ENCODE measurements at regions not wholly inside any gene's neighbourhood (a gene's known extent, or its start where the extent isn't known, plus 50 kb on each side); places are given as distances from the start of the nearest gene placed in this dataset.

DNA sequence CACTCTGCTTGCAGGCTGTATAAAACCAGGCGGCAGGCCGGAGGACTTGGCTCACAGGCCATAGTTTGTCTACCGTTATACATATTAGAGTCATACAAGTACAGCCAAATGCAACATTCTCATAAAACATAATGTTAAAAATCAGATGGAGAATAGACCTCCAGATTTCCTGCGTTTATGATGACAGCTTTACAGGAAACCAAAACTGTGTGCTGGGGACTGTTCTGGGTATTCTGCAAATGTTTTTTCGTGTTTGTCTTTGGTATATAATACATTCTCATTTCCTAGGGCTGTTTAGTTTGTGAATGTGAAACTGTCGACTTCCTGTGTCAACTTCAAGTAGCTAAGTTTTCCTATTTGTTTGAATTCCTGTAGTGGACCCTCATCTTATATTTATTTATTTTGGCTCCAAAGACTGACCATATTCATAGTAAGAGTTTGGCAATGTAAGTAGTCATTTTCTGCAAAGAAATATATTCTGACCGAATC is 79.5 kb upstream of the FAM9C start:
- DNase-seq (ENCODE audit: missing footprints): no peak
- intact Hi-C loops (cut with DNase I): no loop called here
- ATAC-seq: no peak

DNA sequence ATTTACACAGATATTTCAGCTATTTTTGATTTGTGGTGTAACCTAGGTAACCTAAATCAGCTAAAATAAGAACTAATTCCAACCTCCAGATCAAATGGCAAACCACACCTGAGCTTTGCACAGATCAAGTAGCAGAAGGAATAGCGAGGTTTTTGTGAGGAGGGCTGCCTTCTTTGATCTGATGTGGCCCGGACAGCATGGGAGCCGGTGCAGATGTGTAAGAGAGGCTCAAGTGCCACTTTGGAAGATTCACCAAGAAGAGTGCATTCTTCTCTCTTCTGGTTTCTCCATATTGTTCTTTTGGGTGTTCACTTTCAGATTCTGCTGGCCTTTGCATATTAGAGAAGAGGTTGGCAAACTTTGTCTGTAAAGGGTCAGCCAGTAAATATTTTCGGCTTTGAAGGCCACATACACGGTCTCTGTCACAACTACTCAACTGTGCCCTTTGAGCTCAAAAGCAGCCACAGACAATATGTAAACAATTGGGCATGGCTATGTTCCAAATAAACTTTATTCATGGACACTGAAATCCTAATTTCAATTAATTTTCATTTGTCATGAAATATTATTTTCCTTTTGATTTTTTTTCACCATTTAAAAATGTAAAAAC is 78.9 kb upstream of the FAM9C start:
- no peak for ATAC-seq
- no peak for DNase-seq (ENCODE audit: missing footprints)
- intact Hi-C loops (cut with DNase I): no loop called here

DNA sequence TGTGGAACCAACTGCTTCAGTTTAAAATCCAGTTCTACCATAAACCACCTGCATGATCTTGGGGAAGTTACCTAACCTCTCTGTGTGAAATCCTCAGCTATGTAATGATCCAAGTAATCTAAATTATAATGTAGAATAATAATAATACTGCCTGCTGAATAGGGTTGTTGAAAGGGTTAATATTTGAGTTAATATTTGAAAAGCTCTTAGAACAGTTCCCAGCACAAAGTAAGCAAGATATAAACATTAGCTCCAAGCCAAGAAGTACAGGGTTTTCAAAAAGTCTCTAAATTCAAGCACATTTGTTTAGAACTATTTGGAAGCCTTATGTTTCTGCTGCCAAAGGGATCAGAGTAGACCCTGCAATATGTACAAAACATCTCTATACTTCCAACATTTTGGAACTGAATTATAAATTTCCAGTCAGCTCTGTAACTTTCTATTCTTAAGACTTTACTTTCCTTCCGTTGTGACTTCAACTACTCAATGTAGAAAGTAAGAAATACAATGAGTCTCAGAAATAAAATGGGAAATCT is 76.7 kb upstream of the FAM9C start:
- intact Hi-C loops (cut with DNase I): no loop called here
- DNase-seq (ENCODE audit: missing footprints) (no peak), ATAC-seq (no peak)

DNA sequence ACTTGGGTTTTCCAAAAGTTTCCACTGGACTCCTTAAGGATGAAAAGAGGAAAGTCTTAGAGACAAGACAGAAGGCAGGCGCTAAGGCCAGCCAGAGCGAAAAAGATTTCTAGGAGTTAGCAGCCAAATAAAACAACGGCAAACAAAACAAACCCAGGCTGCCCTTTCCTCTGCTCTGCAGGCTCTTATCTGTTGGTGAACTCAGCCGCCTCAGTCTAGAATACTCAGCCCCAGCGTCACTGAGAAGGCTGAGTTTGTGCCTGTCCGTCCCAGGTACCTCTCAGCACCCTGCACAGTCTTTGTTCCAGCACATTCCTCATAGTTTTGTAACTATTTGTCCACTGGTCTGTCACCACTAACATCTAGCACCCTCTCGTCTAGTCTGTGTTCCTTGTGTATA is 75.6 kb upstream of the FAM9C start:
- ATAC-seq: peak; percentile 90
- DNase-seq (ENCODE audit: missing footprints): no peak
- intact Hi-C loops (cut with DNase I): no loop called here

DNA sequence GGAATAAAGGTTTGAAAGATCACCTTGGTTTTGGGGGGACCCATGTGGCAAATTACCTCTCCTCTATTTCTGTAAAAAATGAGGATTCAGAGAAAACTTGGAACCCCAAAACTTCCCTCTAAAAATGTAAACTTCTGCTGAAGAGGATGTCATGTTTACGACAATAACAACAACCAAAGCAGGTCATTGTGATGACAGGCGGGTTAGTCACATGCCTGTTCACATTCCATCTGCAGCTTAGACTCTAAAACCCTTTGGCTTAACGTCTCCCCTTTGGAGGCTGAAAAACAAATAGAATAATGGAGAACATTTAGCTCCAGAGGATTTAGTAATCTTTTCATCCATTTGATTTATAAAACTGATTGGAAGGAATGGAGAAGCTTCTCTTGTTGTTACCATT is 75.0 kb upstream of the FAM9C start:
- ATAC-seq: no peak
- DNase-seq (ENCODE audit: missing footprints): no peak
- intact Hi-C loops (cut with DNase I): loop anchor here (10.0 kb wide), 4 partner anchors 45 to 355 kb away; no protein-coding TSS in a partner anchor

DNA sequence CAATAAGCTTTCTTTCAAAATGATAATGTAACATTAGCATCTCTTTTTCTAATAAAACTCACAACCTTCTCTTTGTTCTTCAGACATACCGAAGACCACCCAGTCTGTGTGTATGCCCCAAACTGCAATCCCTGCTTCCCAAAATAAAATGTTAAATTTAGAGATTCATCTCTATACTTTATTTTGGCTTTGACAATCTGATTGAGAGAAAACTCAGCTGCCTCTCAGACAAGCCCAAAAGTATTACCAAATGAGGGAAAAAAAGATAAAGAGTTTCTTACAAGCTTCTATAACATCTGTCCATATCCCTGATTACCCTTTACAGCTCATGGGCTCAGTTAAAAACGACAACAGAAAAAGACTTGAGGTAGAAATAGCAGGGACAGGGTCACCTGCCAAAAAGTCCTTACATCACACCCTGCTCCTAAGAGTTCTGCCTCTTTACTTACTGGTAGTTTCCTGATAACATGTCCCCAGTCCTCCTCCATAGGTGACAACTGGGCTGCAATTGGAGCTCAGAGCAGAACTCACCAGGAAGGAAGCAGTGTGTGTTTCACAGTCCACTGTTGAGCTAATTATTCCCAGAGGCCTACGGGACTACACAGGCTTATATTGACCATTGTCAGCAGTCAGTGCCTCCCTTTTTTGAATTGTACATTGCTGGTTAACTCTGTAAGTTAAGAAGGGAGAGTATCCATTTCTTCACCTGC is 70.9 kb upstream of the FAM9C start:
- intact Hi-C loops (cut with DNase I): loop anchor here (10.0 kb wide), 4 partner anchors 50 to 360 kb away; no protein-coding TSS in a partner anchor

DNA sequence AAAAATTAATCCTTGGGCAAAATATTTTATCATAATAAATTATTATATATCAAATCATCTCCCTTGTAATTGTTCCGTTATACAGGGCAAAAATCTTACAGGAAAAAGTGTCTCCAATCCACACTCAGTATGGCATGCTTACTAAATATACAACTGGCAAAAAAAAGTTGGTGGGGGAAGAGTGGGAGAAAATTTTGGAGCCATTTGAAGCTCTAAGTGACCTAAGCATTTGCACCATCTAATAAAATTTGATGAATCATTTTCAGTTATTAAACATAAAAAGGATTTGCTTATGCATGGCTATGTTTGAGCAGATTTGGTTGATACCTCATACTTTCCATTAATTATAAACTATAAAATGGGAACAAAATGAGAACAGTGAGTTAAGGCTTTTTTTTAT is 68.1 kb upstream of the FAM9C start:
- intact Hi-C loops (cut with DNase I): loop anchor here (10.0 kb wide), 4 partner anchors 52 to 362 kb away; no protein-coding TSS in a partner anchor
- ATAC-seq (no peak), DNase-seq (ENCODE audit: missing footprints) (no peak)

More for the DNA sequence above, 70.9 kb upstream of the FAM9C start:
- peak; percentile 51 for ATAC-seq
- DNase-seq (ENCODE audit: missing footprints): no peak

DNA sequence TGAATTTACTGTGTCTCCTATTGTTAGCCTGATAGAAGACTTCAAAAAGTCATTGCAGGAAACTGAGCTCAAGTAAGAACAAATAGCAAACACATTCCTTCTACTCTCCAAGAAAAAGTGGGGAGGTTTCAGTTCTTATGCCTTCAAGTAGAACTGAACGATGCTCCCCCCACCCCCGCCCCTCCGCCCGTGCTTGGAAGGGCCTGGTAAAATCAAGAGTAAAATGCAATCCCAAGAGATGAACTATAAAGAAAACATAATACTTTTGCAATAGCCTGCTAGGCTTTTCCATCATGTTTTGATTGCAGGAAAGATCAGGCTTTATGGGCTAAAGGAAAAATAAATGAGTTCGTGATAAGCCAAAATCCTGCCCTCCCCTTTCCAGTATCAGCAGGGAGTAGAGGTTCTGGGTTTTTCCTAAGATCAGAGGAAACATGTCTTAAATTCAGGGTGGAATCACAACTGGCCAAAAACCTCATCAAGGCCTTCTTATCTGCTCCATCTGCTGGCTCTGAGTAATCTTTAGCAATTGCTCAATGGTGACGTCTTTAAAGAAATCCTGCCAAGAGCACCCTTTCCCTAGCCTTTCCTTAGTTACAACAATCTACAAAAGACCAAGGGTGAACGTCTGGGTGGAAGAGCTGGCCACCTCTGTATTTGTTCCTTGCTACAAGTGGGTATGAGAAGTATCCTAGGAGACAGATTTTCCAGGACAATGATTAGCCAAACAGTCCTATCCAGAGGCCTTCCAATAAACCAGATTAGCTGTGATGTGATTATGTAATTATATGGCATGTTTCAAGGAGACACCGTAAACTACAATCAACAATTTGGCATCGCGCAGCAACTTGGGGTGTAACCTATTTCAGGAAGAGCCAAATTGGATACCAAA is 66.3 kb upstream of the FAM9C start:
- ATAC-seq: peak; percentile 91
- no peak for DNase-seq (ENCODE audit: missing footprints)
- intact Hi-C loops (cut with DNase I): loop anchor here (10.0 kb wide), 4 partner anchors 54 to 364 kb away; no protein-coding TSS in a partner anchor

DNA sequence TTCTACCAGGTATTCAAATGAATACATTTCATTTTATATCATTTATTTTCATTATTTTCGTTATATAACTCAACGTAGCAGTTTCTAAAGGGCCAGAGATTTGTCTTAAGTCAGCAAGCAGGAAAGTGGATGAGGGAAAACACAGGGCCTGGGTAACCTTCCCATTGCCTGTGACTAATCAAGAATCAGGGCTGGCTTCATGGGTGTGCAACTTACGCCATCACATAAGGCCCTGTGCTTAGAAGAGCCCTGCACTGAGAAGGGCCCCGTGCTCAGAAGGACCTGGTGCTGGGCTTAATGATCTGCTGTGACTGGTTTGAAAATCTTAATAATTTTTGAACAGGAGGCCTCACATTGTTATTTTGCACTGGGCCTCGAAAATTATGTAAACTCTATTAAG is 65.4 kb upstream of the FAM9C start:
- ATAC-seq: no peak
- no peak for DNase-seq (ENCODE audit: missing footprints)
- intact Hi-C loops (cut with DNase I): loop anchor here (10.0 kb wide), 4 partner anchors 55 to 365 kb away; no protein-coding TSS in a partner anchor

DNA sequence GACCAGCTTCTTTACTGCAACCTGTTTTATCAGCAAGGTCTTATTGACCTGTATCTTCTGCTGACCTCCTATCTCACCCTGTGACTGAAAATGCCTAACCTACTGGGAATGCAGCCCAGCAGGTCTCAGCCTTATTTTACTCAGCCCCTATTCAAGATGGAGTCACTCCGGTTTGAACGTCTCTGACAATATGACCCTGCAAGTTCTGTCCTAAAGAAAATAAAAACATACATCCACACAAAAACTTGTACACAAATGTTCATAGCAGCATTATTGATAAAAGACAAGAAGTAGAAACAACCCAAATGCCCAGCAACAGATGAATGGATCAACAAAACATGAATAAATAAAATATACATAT is 59.5 kb upstream of the FAM9C start:
- intact Hi-C loops (cut with DNase I): loop anchor here (5.0 kb wide), 1 partner anchor 127 kb away; the partner anchor contains the start of gene TMSB4X
- no peak for ATAC-seq
- DNase-seq (ENCODE audit: missing footprints): no peak

DNA sequence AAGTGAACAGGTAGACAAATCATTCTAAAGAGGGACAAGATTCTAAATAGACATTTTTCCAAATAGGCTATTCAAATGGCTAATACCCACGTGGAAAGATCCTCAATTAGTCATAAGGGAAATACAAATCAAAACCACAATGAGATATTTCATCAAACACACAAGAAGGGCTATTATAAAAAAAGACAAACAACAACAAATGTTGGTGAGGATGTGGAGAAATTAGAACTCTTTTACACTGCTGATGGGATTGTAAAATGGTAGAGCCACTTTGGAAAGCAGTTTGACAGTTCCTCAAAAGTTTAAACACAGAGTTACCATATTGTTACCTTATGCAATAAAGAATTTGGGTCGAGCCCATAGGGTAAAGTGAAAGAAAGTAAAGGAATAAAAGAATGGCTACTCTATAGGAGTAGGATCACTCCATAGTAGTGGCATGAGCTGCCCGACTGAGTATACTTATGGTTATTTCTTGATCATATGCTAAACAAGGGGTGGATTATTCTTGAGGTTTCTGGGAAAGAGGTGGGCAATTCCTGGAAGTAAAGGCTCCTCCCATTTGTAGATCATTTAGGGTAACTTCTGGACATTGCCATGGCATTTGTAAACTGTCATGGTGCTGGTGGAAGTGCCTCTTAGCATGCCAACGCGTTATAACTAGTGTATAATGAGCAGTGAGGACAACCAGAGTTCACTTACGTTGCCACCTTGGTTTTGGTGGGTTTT is 58.9 kb upstream of the FAM9C start:
- ATAC-seq: no peak
- intact Hi-C loops (cut with DNase I): loop anchor here (5.0 kb wide), 1 partner anchor 126 kb away; the partner anchor contains the start of gene TMSB4X
- DNase-seq (ENCODE audit: missing footprints): no peak

DNA sequence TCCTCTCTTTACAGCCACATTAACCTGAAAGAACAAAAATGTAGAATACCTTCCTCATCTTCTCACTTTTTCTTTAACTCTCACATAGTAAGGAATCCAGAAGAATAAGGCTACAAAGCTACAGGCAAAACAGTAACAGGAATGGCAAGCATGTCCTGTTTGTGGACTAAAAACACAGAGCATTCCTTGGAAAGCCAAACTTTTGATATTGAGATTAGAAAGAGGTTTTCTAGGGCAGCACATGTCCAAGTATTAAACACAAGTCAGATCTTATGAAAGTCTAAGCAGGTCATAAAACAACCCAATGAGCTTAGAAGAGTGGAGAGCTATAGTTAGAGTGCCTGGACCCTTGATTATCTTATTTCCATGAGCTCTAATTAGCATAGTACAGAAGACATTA is 58.2 kb upstream of the FAM9C start:
- no peak for DNase-seq (ENCODE audit: missing footprints)
- intact Hi-C loops (cut with DNase I): loop anchor here (5.0 kb wide), 1 partner anchor 125 kb away; the partner anchor contains the start of gene TMSB4X
- ATAC-seq: no peak

DNA sequence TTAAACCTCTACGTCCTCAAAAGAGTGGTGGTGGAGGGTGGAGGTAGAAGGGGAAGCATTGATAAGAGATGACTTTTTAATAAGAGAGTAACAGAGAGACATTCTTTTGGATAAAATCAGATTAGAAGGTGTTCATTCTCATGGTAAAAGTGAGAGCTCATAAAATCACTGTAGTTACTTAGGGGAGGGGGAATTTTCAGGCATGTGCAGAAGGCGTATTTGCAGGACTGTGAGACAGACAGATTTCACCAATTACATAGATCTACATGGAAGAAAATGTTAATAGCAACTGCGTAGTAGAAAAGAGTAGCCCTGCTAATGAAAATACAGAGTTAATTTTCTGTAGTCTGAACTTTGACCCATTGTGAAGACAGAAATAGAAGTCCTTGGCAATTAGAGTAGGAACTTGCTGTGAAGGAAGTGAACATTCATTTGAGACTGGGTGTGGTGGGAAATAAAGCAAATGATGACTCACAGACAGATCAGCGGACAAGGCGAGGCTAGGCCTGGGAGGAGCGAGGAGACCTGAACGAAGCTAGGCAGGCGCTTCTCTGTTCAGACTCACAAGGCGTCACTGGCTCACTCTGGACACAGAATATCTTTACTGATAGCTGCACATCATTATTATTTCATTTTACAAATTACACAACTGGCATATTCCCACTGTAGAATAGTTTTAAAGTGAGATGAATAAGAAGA is 57.2 kb upstream of the FAM9C start:
- peak; percentile 96 for ATAC-seq
- intact Hi-C loops (cut with DNase I): loop anchor here (5.0 kb wide), 1 partner anchor 124 kb away; the partner anchor contains the start of gene TMSB4X
- DNase-seq (ENCODE audit: missing footprints): peak; percentile 82

DNA sequence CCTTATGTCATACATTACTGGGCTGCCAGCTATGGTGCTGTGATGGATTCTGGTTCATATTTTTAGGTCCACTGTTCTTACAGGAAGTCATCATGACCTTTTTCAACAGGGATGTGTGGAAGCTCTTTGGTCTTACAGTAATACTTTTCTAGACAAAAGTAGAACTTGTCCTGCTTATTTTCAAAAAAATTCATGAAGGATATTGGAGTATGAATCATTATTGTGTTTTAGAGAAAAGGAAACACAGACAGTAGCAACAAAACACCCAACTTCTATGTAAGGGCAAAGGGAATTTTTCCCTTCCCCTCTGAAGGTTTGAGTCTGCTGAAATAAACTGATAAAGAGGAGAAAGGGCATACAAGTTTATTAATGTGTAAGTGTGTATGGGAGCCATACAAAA is 54.7 kb upstream of the FAM9C start:
- intact Hi-C loops (cut with DNase I): no loop called here
- no peak for DNase-seq (ENCODE audit: missing footprints)
- no peak for ATAC-seq

DNA sequence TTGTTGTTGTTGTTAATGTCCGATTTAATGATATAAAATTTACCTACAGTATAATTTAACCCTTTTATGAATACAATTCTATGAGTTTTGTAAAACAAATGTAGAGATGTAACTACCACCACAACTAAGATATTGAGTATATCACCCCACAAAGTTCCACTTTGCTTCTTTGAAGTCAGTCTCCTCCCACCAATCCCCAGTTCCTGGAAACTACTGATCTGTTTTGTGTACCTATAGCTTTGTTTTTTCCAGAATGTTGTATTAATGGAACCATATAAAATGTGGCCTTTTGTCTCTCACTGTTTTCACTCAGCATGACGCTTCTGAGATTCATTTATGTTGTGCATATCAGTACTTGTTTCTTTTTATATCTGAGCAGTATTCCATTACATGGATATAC is 52.3 kb upstream of the FAM9C start:
- ATAC-seq (no peak), DNase-seq (ENCODE audit: missing footprints) (no peak)
- intact Hi-C loops (cut with DNase I): no loop called here

DNA sequence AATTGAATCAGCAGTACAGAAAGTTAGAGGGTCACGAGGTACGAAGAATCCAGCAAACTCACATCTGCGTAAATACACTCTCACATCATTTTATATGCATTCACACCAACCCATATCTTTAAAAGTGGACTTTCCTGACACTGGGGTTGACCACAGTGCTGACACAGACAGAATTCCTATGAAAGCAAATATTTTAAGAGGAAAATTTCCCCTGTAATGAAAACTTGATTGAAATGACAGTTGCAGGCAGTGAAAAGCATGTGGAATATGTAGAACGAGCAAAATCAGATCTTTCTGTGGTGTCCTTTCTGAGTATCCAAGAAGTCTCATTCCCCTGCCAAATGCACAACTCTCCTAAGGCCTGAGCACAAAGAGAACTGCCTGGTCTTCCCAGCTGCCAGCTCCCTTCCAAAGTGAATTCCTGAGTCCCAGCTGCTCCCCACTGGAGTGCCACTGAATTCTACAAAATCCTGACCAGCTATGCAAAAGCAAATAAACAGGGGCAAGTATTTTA is 50.5 kb upstream of the FAM9C start:
- intact Hi-C loops (cut with DNase I): no loop called here
- ATAC-seq: peak; percentile 59
- DNase-seq (ENCODE audit: missing footprints): no peak

DNA sequence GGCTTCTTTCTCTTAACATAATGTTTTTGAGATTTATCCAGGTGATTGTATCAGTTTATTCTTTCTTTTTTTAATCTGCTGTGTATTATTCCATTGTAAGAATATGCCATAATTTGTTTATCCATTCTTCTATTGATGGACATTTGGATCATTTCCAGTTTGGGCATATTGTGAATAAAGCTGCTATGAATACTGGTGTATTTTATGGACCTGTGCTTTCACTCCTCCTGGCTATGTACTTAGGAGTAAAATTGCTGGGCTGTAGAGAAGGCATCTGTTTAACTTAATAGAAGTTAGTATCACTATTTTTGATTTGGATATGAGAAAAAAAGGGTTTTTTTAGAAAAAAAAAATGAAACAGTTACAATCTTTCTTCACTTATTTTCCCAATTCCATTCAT is 50.0 kb upstream of the FAM9C start:
- DNase-seq (ENCODE audit: missing footprints) (no peak), ATAC-seq (no peak)
- intact Hi-C loops (cut with DNase I): no loop called here

All from Right ventricle myocardium inferior (tissue), 1 donor.